Type B pancreatic cell (in vitro differentiated cells): ENCODE measurements at regions not wholly inside any gene's neighbourhood (a gene's known extent, or its start where the extent isn't known, plus 50 kb on each side); places are given as distances from the start of the nearest gene placed in this dataset.

Experiments
- DNase-seq: peaks from one replicate; pipeline ENCODE4 v3.0.0; 2021; ENCODE audit warnings: mixed read lengths; ENCODE audit not compliant: unreplicated experiment; ENCODE audit errors: extremely low spot score
- H3K27ac Mint-ChIP-seq: 2 replicates; pipeline ENCODE4 v1.8.0; 2021; ENCODE audit warnings: mild to moderate bottlenecking, mixed read lengths
- H3K27me3 Mint-ChIP-seq: 2 replicates; pipeline ENCODE4 v1.8.0; 2021; ENCODE audit warnings: mixed read lengths
- H3K36me3 Mint-ChIP-seq: 2 replicates; pipeline ENCODE4 v1.8.0; 2021; ENCODE audit warnings: mixed read lengths
- H3K4me1 Mint-ChIP-seq: one replicate; pipeline ENCODE4 v1.8.0; 2021; ENCODE audit warnings: mixed read lengths; ENCODE audit not compliant: unreplicated experiment
- H3K4me3 Mint-ChIP-seq: 2 replicates; pipeline ENCODE4 v1.8.0; 2021; ENCODE audit warnings: mild to moderate bottlenecking, mixed read lengths
- H3K9me3 Mint-ChIP-seq: 2 replicates; pipeline ENCODE4 v1.8.0; 2021; ENCODE audit warnings: mixed read lengths
- TF ChIP-seq, protein P1 (sequence below): fragments of 200-600 bp; sonication (generic); conservative IDR thresholded peaks from 2 replicates; pipeline ENCODE4 v1.5.0; 2021; ENCODE audit warnings: antibody characterized with exemption, mild to moderate bottlenecking

DNA sequence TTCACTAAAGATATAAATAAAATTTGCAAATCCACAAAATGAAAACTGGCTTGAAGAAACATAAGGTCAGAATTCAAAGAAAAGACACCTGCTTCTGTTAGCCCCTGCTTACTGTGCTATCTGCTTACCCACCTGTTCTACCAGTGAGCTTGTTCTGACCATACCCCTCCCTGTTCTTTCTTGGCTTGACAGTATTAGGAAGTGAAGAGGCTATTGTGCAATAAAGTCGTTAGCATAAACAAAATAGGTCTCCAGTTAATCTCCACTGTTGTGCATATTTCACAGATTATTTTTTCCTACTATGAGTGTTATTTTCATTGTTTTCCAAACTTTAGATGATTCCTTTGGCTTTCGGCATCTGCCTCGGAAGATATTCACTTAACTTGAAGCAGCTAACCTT, 322.1 kb downstream of the CCDC85A start:
- H3K27me3 Mint-ChIP-seq, result no peaks in the 10 kb centered on the region
- H3K36me3 Mint-ChIP-seq, result no peaks in the 10 kb centered on the region
- H3K9me3 Mint-ChIP-seq, result no peaks in the 10 kb centered on the region
- no peak overlapping the region for H3K27ac Mint-ChIP-seq
- TF ChIP-seq, protein P1, sequence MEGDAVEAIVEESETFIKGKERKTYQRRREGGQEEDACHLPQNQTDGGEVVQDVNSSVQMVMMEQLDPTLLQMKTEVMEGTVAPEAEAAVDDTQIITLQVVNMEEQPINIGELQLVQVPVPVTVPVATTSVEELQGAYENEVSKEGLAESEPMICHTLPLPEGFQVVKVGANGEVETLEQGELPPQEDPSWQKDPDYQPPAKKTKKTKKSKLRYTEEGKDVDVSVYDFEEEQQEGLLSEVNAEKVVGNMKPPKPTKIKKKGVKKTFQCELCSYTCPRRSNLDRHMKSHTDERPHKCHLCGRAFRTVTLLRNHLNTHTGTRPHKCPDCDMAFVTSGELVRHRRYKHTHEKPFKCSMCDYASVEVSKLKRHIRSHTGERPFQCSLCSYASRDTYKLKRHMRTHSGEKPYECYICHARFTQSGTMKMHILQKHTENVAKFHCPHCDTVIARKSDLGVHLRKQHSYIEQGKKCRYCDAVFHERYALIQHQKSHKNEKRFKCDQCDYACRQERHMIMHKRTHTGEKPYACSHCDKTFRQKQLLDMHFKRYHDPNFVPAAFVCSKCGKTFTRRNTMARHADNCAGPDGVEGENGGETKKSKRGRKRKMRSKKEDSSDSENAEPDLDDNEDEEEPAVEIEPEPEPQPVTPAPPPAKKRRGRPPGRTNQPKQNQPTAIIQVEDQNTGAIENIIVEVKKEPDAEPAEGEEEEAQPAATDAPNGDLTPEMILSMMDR, result no peak
- H3K4me1 Mint-ChIP-seq, result no peaks in the 10 kb centered on the region
- no peak for DNase-seq
- no peak overlapping the region for H3K4me3 Mint-ChIP-seq

DNA sequence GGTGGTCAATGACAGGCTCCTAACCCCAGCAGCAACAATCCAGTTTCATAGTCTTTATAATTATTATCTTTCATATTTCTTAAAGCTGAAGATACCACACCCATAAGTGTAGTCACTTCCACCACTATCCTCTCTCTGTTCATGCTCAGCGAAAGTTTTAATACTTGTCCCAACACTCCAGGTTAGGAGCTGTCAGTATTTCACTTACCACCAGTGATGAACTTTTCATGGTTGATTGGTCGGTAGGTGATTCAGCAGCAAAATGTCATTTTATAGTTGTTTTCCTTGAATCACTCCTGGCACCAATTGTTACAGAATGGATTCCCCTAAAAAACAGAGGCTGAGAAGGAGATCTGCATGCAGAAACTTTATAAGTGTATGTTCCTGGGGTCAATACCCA, 324.9 kb downstream of the CCDC85A start:
- no peak overlapping the region for H3K4me3 Mint-ChIP-seq
- TF ChIP-seq, protein P1, result no peak
- H3K4me1 Mint-ChIP-seq, result no peaks in the 10 kb centered on the region
- no peak overlapping the region for H3K27ac Mint-ChIP-seq
- DNase-seq, result no peak
- no peaks in the 10 kb centered on the region for H3K36me3 Mint-ChIP-seq
- H3K9me3 Mint-ChIP-seq, result no peaks in the 10 kb centered on the region
- H3K27me3 Mint-ChIP-seq, result peaks cover 6% of the 10 kb centered on the region

DNA sequence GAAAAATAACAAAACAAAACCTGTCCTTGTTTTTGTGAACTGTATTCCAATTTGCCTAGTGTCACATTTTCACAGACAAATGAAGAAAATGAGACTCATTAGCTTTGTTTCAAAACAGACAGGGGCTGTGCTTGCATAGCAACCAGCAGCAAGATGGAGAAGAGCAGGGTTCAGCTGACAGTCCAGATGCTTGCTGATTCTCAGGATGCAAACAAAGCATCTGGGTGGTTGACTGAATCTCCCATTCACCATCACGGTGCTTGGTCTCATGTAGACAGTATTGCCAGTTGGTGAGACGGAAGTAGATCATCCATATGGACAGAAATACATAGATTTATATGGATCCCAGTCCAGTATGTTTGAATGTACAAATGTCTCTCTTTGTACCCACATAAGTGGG, 326.8 kb downstream of the CCDC85A start:
- H3K36me3 Mint-ChIP-seq, result no peaks in the 10 kb centered on the region

DNA sequence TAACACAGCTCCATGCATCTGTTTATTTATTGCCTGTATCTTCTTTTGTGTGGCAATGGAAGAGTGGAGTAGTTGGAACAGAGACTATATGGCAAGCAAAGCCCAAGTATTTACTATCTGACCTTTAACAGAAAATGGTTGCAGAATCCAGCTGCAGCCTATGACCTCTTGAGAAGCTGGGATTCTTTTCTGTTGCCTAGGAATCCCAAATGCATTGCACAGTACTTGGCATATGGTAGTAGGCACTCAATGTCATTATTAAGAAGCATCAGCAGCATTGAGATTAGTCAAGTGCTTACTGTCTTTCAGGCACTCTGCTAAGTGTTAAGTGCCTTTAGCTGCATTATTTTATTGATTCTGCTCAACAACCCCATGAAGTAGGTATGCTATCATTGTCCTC, 331.6 kb downstream of the CCDC85A start:
- H3K36me3 Mint-ChIP-seq, result no peaks in the 10 kb centered on the region
- H3K27me3 Mint-ChIP-seq, result peaks cover 6% of the 10 kb centered on the region
- TF ChIP-seq, protein P1, result no peak
- no peak overlapping the region for H3K27ac Mint-ChIP-seq
- H3K4me3 Mint-ChIP-seq, result no peak overlapping the region
- no peak for DNase-seq
- H3K4me1 Mint-ChIP-seq, result no peaks in the 10 kb centered on the region
- H3K9me3 Mint-ChIP-seq, result no peaks in the 10 kb centered on the region

More for the DNA sequence above, 326.8 kb downstream of the CCDC85A start:
- Mint-ChIP-seq H3K9me3 (no peaks in the 10 kb centered on the region), H3K27me3 (peaks cover 6% of the 10 kb centered on the region), H3K4me3 (no peak overlapping the region), H3K4me1 (no peaks in the 10 kb centered on the region), H3K27ac (no peak overlapping the region)
- TF ChIP-seq, protein P1, result no peak
- DNase-seq, result no peak

DNA sequence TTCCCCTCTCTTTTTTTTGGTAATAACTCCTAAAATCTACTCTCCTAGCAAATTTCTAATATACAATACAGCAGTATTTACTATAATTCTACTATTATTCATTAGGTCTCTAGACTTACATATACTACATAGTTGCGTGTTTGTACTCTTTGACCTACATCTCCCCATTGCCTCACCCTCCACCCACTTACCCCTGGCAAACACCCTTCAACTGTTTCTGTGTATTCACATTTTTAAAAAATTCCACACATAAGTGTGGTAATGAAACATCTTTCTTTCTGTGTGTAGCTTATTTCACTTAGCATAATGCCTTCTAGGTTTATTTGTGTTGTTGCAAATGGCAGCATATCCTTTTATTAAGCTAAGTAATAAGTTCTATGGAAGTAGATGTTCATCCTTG, 336.0 kb downstream of the CCDC85A start:
- H3K36me3 Mint-ChIP-seq, result no peaks in the 10 kb centered on the region
- no peak for DNase-seq
- H3K27ac Mint-ChIP-seq, result no peak overlapping the region
- TF ChIP-seq, protein P1, result no peak
- H3K4me1 Mint-ChIP-seq, result no peaks in the 10 kb centered on the region
- H3K27me3 Mint-ChIP-seq, result peaks cover 5% of the 10 kb centered on the region
- no peaks in the 10 kb centered on the region for H3K9me3 Mint-ChIP-seq
- H3K4me3 Mint-ChIP-seq, result no peak overlapping the region

DNA sequence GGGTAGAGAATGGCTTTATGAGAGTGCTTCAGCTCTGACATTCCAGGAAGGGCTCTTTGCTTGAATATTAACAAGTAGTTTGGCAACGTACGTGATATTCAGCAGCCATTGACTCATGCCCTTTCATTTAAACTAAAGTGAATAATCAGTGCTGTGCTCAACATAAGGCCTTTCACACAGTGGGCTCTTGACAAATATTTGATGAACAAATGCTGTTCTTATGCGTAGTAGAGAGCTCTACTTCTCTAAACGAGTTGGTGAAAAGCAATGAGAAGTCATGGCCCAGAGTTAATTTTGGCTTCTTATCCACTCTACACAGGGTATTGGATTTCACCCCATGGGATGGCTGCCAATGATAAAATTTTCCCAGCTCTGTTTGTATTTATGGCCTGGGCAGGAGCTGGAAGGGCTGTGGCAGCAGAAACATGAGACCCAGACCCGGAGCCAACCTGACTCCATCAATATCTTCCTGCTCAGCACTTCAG, 338.9 kb downstream of the CCDC85A start:
- Mint-ChIP-seq H3K27ac (no peak overlapping the region), H3K27me3 (peaks cover 11% of the 10 kb centered on the region), H3K4me1 (no peaks in the 10 kb centered on the region), H3K9me3 (no peaks in the 10 kb centered on the region), H3K4me3 (no peak overlapping the region), H3K36me3 (no peaks in the 10 kb centered on the region)
- DNase-seq, result no peak
- TF ChIP-seq, protein P1, result no peak
